WTC11 (cell line): ENCODE measurements at regions not wholly inside any gene's neighbourhood (a gene's known extent, or its start where the extent isn't known, plus 50 kb on each side); places are given as distances from the start of the nearest gene placed in this dataset.

ENCODE experiments used
- ATAC-seq: fragments of 200-7000 bp; cut with Tn5 transposase; 2 replicates; pipeline ENCODE4 v1.10.0; 2021; ENCODE audit warnings: mild to moderate bottlenecking, moderate library complexity
- CTCF ChIA-PET: fragments of 300-600 bp; sonication (Branson Sonifier 250); formaldehyde crosslinking; loops from one replicate; lab custom pipeline; 2021; ENCODE audit warnings: antibody characterized with exemption; lab: Charles Lee
- POLR2A ChIA-PET: fragments of 350-600 bp; sonication (Branson Sonifier 250); formaldehyde crosslinking; loops from one replicate; lab custom pipeline; 2021; ENCODE audit warnings: antibody characterized with exemption; lab: Charles Lee
- DNase-seq: peaks from one replicate; pipeline ENCODE4 v3.0.0; 2021; ENCODE audit warnings: low spot score
- H3K27ac Mint-ChIP-seq: 2 replicates; pipeline ENCODE4 v1.8.0; 2021; ENCODE audit warnings: mixed read lengths
- H3K27me3 Mint-ChIP-seq: 2 replicates; pipeline ENCODE4 v1.8.0; 2021; ENCODE audit warnings: low read depth, mild to moderate bottlenecking, moderate library complexity, mixed read lengths
- H3K36me3 Mint-ChIP-seq: 2 replicates; pipeline ENCODE4 v1.8.0; 2021; ENCODE audit warnings: mixed read lengths
- H3K4me1 Mint-ChIP-seq: 2 replicates; pipeline ENCODE4 v1.8.0; 2022; ENCODE audit warnings: mixed read lengths
- H3K4me3 Mint-ChIP-seq: 2 replicates; pipeline ENCODE4 v1.8.0; 2021; ENCODE audit warnings: mild to moderate bottlenecking, moderate library complexity, mixed read lengths
- H3K9me3 Mint-ChIP-seq: 2 replicates; pipeline ENCODE4 v1.8.0; 2021; ENCODE audit warnings: mixed read lengths
- ATF1 ChIP-seq: sonication (generic); formaldehyde crosslinking; IDR thresholded peaks from 2 replicates; pipeline ENCODE4 v1.8.1; 2023; ENCODE audit warnings: mild to moderate bottlenecking, moderate library complexity, missing genetic modification reagents
- ELF4 ChIP-seq: sonication (generic); formaldehyde crosslinking; IDR thresholded peaks from 2 replicates; pipeline ENCODE4 v1.8.1; 2022; ENCODE audit warnings: low read depth, mild to moderate bottlenecking, moderate library complexity, missing genetic modification reagents
- ESRRA ChIP-seq: sonication (generic); formaldehyde crosslinking; IDR thresholded peaks from 2 replicates; pipeline ENCODE4 v1.8.1; 2022; ENCODE audit warnings: mild to moderate bottlenecking, missing genetic modification reagents, borderline replicate concordance
- ETV6 ChIP-seq: sonication (generic); formaldehyde crosslinking; IDR thresholded peaks from 2 replicates; pipeline ENCODE4 v1.8.1; 2022; ENCODE audit warnings: mild to moderate bottlenecking, missing genetic modification reagents
- FOXP1 ChIP-seq: sonication (generic); formaldehyde crosslinking; IDR thresholded peaks from 2 replicates; pipeline ENCODE4 v1.8.0; 2022; ENCODE audit warnings: missing genetic modification reagents, mild to moderate bottlenecking, moderate library complexity, borderline replicate concordance
- MXD4 ChIP-seq: fragments of 250-450 bp; sonication (Bioruptor Pico); IDR thresholded peaks from 2 replicates; pipeline ENCODE4 v1.8.0; 2021; ENCODE audit warnings: mild to moderate bottlenecking, moderate library complexity, borderline replicate concordance
- NR2C2 ChIP-seq: sonication (generic); formaldehyde crosslinking; IDR thresholded peaks from 2 replicates; pipeline ENCODE4 v1.8.0; 2022; ENCODE audit warnings: mild to moderate bottlenecking, missing genetic modification reagents
- PRRX2 ChIP-seq: fragments of 250-450 bp; sonication (Bioruptor Pico); IDR thresholded peaks from 2 replicates; pipeline ENCODE4 v1.8.0; 2021; ENCODE audit warnings: mild to moderate bottlenecking
- RORB ChIP-seq: fragments of 250-450 bp; sonication (Bioruptor Pico); IDR thresholded peaks from 2 replicates; pipeline ENCODE4 v1.9.0; 2021; ENCODE audit warnings: mild to moderate bottlenecking
- SMAD4 ChIP-seq: sonication (generic); formaldehyde crosslinking; IDR thresholded peaks from 2 replicates; pipeline ENCODE4 v1.8.0; 2022; ENCODE audit warnings: mild to moderate bottlenecking, missing genetic modification reagents
- SOX15 ChIP-seq: fragments of 250-450 bp; sonication (Bioruptor Pico); IDR thresholded peaks from 2 replicates; pipeline ENCODE4 v1.9.0; 2021; ENCODE audit warnings: mild to moderate bottlenecking
- TEAD4 ChIP-seq: sonication (generic); formaldehyde crosslinking; IDR thresholded peaks from 2 replicates; pipeline ENCODE4 v1.8.0; 2022; ENCODE audit warnings: mild to moderate bottlenecking, missing genetic modification reagents
- TP53 ChIP-seq: sonication (generic); formaldehyde crosslinking; IDR thresholded peaks from 2 replicates; pipeline ENCODE4 v1.8.1; 2023; ENCODE audit warnings: mild to moderate bottlenecking, missing genetic modification reagents
- ZBTB21 ChIP-seq: sonication (generic); formaldehyde crosslinking; IDR thresholded peaks from 2 replicates; pipeline ENCODE4 v1.8.1; 2023; ENCODE audit warnings: mild to moderate bottlenecking, missing genetic modification reagents, borderline replicate concordance
- ZNF138 ChIP-seq: sonication (generic); formaldehyde crosslinking; conservative IDR thresholded peaks from 2 replicates; pipeline ENCODE4 v1.8.1; 2022; ENCODE audit warnings: mild to moderate bottlenecking, moderate library complexity, missing genetic modification reagents
- ZNF219 ChIP-seq: sonication (generic); formaldehyde crosslinking; IDR thresholded peaks from 2 replicates; pipeline ENCODE4 v1.8.0; 2023; ENCODE audit warnings: missing genetic modification reagents, mild to moderate bottlenecking, borderline replicate concordance
- ZNF416 ChIP-seq: fragments of 250-450 bp; sonication (Bioruptor Pico); IDR thresholded peaks from 2 replicates; pipeline ENCODE4 v1.9.0; 2021; ENCODE audit warnings: mild to moderate bottlenecking, inconsistent platforms
- ZNF423 ChIP-seq: fragments of 250-450 bp; sonication (Bioruptor Pico); IDR thresholded peaks from 2 replicates; pipeline ENCODE4 v2.1.2; 2022; ENCODE audit warnings: mild to moderate bottlenecking, moderate library complexity
- ZNF532 ChIP-seq: fragments of 250-450 bp; sonication (Bioruptor Pico); IDR thresholded peaks from 2 replicates; pipeline ENCODE4 v1.9.0; 2021; ENCODE audit warnings: mild to moderate bottlenecking, borderline replicate concordance
- TF ChIP-seq, protein P1 (sequence below): sonication (generic); formaldehyde crosslinking; IDR thresholded peaks from 2 replicates; pipeline ENCODE4 v1.8.0; 2023; ENCODE audit warnings: missing genetic modification reagents
- TF ChIP-seq, protein P2 (sequence below): sonication (generic); formaldehyde crosslinking; IDR thresholded peaks from 2 replicates; pipeline ENCODE4 v1.8.1; 2023; ENCODE audit warnings: mild to moderate bottlenecking, missing genetic modification reagents, moderate library complexity
- TF ChIP-seq, protein P3 (sequence below): sonication (generic); formaldehyde crosslinking; IDR thresholded peaks from 2 replicates; pipeline ENCODE4 v1.8.0; 2022; ENCODE audit warnings: mild to moderate bottlenecking, missing genetic modification reagents
- TF ChIP-seq, protein P4 (sequence below): sonication (generic); formaldehyde crosslinking; IDR thresholded peaks from 2 replicates; pipeline ENCODE4 v1.8.1; 2022; ENCODE audit warnings: mild to moderate bottlenecking, moderate library complexity, missing genetic modification reagents

DNA sequence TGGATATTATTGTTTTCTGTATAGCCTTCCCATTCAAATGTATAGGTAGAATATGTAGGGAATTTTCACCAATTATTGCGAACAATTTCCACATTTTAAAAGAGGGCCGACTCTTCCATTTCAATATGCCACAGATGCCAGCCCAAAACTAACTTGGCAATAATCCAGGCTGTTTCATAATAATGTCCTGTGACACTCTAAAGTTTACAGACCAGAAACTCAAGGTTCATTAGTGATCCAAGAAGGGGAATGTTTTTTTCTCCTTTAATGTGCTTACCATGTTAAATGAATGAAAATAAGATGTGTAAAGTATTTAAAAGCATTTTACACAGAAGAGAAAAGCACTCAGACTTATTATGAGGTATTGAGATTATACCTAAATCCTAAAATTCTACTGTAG, 63.0 kb upstream of the FAM3C start:
- H3K9me3 Mint-ChIP-seq: no peaks in the 10 kb centered on the region
- ChIA-PET CTCF (no interaction called here), POLR2A (no interaction called here)
- no peak overlapping the region for H3K27ac Mint-ChIP-seq
- TF ChIP-seq FOXP1 (CRISPR knock-in tag) (no peak), NR2C2 (CRISPR knock-in tag) (no peak), MXD4 (CRISPR knock-in tag) (no peak), ZNF532 (CRISPR knock-in tag) (no peak), SOX15 (CRISPR knock-in tag) (no peak), ELF4 (CRISPR knock-in tag) (no peak)
- no peaks in the 10 kb centered on the region for H3K36me3 Mint-ChIP-seq
- H3K4me1 Mint-ChIP-seq: peaks cover 33% of the 10 kb centered on the region
- no peaks in the 10 kb centered on the region for H3K27me3 Mint-ChIP-seq
- no peak for ATAC-seq
- no peak for DNase-seq
- H3K4me3 Mint-ChIP-seq: no peak overlapping the region

- ATAC-seq: peak; percentile 65
- CTCF ChIA-PET: interaction anchor here (1.2 kb wide), 1 partner anchor 60 kb away, joined by 3 read pairs; no protein-coding TSS in a partner anchor
- TF ChIP-seq ESRRA: no peak
- TF ChIP-seq, all 79 proteins: peak for 0
- no peak for DNase-seq
- Mint-ChIP-seq H3K9me3 (peaks cover 8% of the 10 kb centered on the region), H3K4me3 (no peak overlapping the region), H3K27ac (no peak overlapping the region), H3K27me3 (no peaks in the 10 kb centered on the region), H3K36me3 (no peaks in the 10 kb centered on the region), H3K4me1 (peaks cover 15% of the 10 kb centered on the region)
- POLR2A ChIA-PET: no interaction called here
These were observed 60.8 kb upstream of the FAM3C start for GRCh38 chr7:121456785-121457359.

DNA sequence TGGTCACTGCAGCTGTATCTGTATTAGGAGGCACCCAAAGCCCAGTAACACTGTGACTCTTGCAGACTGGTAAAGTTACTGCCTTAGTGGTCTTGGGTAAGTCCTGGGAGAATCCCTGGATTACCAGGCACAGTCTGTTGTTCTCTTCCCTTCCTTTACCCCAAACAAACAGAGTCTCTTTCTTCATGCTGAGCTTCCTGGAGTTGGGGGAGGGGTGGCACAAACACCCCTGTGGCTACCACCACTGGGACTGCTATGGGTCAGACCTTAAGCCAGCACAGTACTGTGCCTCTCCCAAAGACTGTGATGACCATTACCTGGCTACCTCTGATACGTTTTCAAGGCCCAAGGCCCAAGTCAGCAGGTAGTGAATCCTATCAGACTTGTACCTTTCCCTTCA, 59.9 kb upstream of the FAM3C start:
- DNase-seq (no peak), ATAC-seq (peak; percentile 59)
- POLR2A ChIA-PET: no interaction called here
- H3K9me3 Mint-ChIP-seq: peaks cover 8% of the 10 kb centered on the region
- no peaks in the 10 kb centered on the region for H3K27me3 Mint-ChIP-seq
- CTCF ChIA-PET: interaction anchor here (1.2 kb wide), 1 partner anchor 59 kb away, joined by 3 read pairs; no protein-coding TSS in a partner anchor
- H3K4me3 Mint-ChIP-seq: no peak overlapping the region
- H3K27ac Mint-ChIP-seq: no peak overlapping the region
- H3K4me1 Mint-ChIP-seq: peaks cover 10% of the 10 kb centered on the region
- no peaks in the 10 kb centered on the region for H3K36me3 Mint-ChIP-seq
- TF ChIP-seq ZNF423: peak; percentile 57; the same call in 1 of the 2 replicates
- TF ChIP-seq SOX15 (CRISPR knock-in tag): no peak

- Mint-ChIP-seq H3K4me1 (peaks cover 17% of the 10 kb centered on the region), H3K27me3 (no peaks in the 10 kb centered on the region), H3K27ac (no peak overlapping the region), H3K9me3 (peaks cover 8% of the 10 kb centered on the region), H3K4me3 (no peak overlapping the region), H3K36me3 (no peaks in the 10 kb centered on the region)
- no peak for ATAC-seq
- no peak for DNase-seq
- POLR2A ChIA-PET: no interaction called here
- CTCF ChIA-PET: no interaction called here
- TF ChIP-seq TP53 (CRISPR knock-in tag): no peak
- TF ChIP-seq TEAD4 (CRISPR knock-in tag): no peak
- no peak for TF ChIP-seq ZNF138
- TF ChIP-seq ETV6: no peak
- TF ChIP-seq, protein P1, sequence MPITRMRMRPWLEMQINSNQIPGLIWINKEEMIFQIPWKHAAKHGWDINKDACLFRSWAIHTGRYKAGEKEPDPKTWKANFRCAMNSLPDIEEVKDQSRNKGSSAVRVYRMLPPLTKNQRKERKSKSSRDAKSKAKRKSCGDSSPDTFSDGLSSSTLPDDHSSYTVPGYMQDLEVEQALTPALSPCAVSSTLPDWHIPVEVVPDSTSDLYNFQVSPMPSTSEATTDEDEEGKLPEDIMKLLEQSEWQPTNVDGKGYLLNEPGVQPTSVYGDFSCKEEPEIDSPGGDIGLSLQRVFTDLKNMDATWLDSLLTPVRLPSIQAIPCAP (CRISPR knock-in tag): no peak
- no peak for TF ChIP-seq PRRX2 (CRISPR knock-in tag)
- no peak for TF ChIP-seq SMAD4 (CRISPR knock-in tag)
- TF ChIP-seq, protein P2, sequence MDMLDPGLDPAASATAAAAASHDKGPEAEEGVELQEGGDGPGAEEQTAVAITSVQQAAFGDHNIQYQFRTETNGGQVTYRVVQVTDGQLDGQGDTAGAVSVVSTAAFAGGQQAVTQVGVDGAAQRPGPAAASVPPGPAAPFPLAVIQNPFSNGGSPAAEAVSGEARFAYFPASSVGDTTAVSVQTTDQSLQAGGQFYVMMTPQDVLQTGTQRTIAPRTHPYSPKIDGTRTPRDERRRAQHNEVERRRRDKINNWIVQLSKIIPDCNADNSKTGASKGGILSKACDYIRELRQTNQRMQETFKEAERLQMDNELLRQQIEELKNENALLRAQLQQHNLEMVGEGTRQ (CRISPR knock-in tag): no peak
- TF ChIP-seq ZNF416: no peak
- TF ChIP-seq NR2C2 (CRISPR knock-in tag): no peak
- TF ChIP-seq ZBTB21: no peak
- TF ChIP-seq RORB (CRISPR knock-in tag): no peak
- no peak for TF ChIP-seq ATF1 (CRISPR knock-in tag)
- TF ChIP-seq ZNF219 (CRISPR knock-in tag): no peak
- TF ChIP-seq, protein P3, sequence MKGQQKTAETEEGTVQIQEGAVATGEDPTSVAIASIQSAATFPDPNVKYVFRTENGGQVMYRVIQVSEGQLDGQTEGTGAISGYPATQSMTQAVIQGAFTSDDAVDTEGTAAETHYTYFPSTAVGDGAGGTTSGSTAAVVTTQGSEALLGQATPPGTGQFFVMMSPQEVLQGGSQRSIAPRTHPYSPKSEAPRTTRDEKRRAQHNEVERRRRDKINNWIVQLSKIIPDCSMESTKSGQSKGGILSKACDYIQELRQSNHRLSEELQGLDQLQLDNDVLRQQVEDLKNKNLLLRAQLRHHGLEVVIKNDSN (CRISPR knock-in tag): no peak
- TF ChIP-seq, protein P4, sequence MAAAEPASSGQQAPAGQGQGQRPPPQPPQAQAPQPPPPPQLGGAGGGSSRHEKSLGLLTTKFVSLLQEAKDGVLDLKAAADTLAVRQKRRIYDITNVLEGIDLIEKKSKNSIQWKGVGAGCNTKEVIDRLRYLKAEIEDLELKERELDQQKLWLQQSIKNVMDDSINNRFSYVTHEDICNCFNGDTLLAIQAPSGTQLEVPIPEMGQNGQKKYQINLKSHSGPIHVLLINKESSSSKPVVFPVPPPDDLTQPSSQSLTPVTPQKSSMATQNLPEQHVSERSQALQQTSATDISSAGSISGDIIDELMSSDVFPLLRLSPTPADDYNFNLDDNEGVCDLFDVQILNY: no peak
These were observed 56.3 kb upstream of the FAM3C start for GRCh38 chr7:121452389-121452788.
